ENCODE measurements at regions not wholly inside any gene's neighbourhood (a gene's known extent, or its start where the extent isn't known, plus 50 kb on each side); places are given as distances from the start of the nearest gene placed in this dataset.

DNA sequence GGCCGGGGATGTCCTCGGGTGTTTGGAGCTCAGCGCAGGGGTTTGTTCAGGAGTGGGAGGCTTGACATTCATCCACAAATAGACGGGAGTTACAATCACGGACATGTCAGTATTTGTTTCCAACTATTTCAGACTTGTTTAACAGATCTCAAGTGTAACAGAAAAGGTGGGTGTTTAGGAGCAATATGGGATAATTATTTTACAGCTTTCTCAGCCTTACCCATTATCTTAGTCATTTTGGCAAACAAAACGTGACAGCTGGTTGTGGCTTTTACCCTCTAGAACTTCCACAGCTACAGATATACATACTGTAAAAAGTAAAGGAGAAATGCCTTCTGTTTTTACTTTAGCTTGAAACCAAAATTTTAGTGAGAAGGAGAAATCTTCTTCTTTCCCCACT, 178.7 kb upstream of the TMEM45B start:
- peak overlapping the region; percentile 69 for H3K27ac Mint-ChIP-seq
- H3K4me1 Mint-ChIP-seq = peaks cover 14% of the 10 kb centered on the region
- TF ChIP-seq, protein P1, sequence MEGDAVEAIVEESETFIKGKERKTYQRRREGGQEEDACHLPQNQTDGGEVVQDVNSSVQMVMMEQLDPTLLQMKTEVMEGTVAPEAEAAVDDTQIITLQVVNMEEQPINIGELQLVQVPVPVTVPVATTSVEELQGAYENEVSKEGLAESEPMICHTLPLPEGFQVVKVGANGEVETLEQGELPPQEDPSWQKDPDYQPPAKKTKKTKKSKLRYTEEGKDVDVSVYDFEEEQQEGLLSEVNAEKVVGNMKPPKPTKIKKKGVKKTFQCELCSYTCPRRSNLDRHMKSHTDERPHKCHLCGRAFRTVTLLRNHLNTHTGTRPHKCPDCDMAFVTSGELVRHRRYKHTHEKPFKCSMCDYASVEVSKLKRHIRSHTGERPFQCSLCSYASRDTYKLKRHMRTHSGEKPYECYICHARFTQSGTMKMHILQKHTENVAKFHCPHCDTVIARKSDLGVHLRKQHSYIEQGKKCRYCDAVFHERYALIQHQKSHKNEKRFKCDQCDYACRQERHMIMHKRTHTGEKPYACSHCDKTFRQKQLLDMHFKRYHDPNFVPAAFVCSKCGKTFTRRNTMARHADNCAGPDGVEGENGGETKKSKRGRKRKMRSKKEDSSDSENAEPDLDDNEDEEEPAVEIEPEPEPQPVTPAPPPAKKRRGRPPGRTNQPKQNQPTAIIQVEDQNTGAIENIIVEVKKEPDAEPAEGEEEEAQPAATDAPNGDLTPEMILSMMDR (IDR thresholded peaks at IDR 0.05; ENCODE audit: unreplicated experiment) = no peak
- H3K27me3 Mint-ChIP-seq (ENCODE audit: low read depth) = no peaks in the 10 kb centered on the region
- DNase-seq (ENCODE audit: low spot score in 2 of 2, unreplicated experiment in 2 of 2) = no peak
- peaks cover 7% of the 10 kb centered on the region for H3K9me3 Mint-ChIP-seq
- no peak overlapping the region for H3K4me3 Mint-ChIP-seq
- peaks cover 1% of the 10 kb centered on the region for H3K36me3 Mint-ChIP-seq

DNA sequence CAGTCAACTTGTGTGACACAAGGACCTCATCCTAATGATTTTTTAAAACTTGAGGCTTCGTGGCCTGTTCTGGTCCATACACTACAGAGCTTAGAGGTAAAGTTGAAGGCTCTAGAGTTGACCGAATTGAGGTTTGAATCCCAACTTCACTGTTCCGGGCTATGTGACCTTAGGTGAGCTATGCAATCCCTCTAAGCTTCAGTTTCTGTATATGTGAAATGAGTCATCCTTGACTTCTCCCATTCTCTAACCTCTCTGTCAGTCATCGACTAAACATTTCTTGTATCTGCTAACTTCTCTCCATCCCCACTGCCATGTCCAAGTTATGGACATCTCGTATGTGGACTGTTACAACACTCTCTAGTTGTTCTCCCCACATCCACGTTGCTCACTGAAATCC, 178.2 kb upstream of the TMEM45B start:
- Mint-ChIP-seq H3K4me1 (peaks cover 17% of the 10 kb centered on the region), H3K4me3 (no peak overlapping the region), H3K36me3 (peaks cover 4% of the 10 kb centered on the region), H3K9me3 (peaks cover 6% of the 10 kb centered on the region), H3K27ac (no peak overlapping the region), H3K27me3 (ENCODE audit: low read depth) (no peaks in the 10 kb centered on the region)
- TF ChIP-seq, protein P1 (IDR thresholded peaks at IDR 0.05; ENCODE audit: unreplicated experiment) = no peak
- DNase-seq (ENCODE audit: low spot score in 2 of 2, unreplicated experiment in 2 of 2) = no peak

DNA sequence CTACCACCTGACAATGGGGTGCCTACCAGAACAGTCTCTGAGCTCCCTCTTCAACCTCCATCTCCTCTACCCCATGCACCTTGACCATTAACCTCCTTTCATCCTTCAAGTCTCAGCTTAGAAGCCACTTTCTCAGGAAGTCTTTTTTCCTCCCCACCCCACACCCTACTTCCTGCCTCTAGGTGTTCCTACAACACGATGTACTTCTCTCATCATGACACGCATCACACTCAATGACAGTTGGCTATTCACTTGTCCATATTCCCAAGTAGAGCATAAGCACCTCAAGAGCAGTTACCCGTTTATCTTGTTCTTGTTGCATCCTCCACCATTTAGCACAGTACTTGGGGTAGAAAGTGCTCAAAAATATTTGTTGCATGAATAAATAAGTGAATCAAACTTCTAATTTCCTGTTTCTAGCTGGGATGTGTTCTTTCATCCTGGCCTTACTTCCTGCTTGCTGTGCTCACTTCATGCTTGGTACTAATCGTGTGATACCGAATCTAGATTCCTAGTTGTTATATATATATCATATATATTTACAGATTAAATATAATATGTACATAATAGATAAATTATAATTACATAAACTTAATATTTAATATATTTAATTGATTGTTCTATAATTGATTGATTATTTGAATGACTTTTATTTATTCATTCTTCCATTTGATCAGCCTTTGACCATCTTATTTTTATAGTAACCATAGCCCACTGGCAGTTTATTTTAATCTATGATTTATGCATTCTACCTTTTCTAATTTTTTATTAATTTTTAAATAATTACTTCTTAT, 177.5 kb upstream of the TMEM45B start:
- H3K27ac Mint-ChIP-seq = no peak overlapping the region
- peaks cover 10% of the 10 kb centered on the region for H3K9me3 Mint-ChIP-seq
- H3K4me1 Mint-ChIP-seq = peaks cover 17% of the 10 kb centered on the region
- peaks cover 6% of the 10 kb centered on the region for H3K36me3 Mint-ChIP-seq
- DNase-seq (ENCODE audit: low spot score in 2 of 2, unreplicated experiment in 2 of 2) = no peak
- no peak overlapping the region for H3K4me3 Mint-ChIP-seq
- no peaks in the 10 kb centered on the region for H3K27me3 Mint-ChIP-seq (ENCODE audit: low read depth)
- TF ChIP-seq, protein P1 (IDR thresholded peaks at IDR 0.05; ENCODE audit: unreplicated experiment) = no peak

DNA sequence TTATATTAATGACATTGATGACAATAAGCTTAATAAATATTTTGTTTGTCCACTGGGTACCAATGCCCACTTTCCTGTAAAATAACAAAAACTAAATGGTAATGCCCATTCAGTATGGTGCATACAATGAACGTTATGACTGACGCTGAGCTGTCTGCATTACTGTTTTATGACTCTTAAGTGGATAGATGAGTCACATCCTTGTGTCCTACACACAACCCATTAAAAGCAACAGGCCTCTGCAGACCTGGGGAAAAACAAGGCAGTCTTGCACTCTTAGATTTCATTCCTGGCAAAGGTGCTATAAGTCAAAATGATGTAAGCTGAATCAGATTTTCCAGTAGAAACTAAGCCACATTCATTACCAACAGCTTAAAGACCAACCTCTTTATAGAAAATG, 176.3 kb upstream of the TMEM45B start:
- TF ChIP-seq, protein P1 (IDR thresholded peaks at IDR 0.05; ENCODE audit: unreplicated experiment) = no peak
- H3K4me1 Mint-ChIP-seq = peaks cover 17% of the 10 kb centered on the region
- no peaks in the 10 kb centered on the region for H3K27me3 Mint-ChIP-seq (ENCODE audit: low read depth)
- no peak overlapping the region for H3K27ac Mint-ChIP-seq
- H3K9me3 Mint-ChIP-seq = peaks cover 10% of the 10 kb centered on the region
- no peak overlapping the region for H3K4me3 Mint-ChIP-seq
- DNase-seq (ENCODE audit: low spot score in 2 of 2, unreplicated experiment in 2 of 2) = no peak
- peaks cover 6% of the 10 kb centered on the region for H3K36me3 Mint-ChIP-seq

DNA sequence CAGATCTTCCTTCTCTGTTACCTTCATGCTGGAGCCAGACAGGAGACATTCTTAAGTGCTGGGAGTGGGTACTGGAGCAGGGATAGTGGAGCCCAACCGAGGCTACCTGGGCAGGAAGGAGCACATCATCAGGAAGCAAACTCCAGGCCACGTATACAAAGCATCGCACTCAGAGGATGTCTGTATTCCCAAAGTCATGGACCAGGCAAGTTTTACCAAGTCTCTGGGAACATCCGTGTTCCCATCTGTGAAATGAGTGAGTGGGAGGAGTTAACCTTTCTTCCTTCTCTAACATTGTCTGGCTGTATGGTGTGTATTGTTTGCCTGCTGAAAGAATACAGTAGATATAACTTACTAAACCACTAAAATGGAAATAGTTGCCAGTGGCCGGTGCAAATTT, 175.0 kb upstream of the TMEM45B start:
- no peak for DNase-seq (ENCODE audit: low spot score in 2 of 2, unreplicated experiment in 2 of 2)
- H3K4me1 Mint-ChIP-seq = peaks cover 29% of the 10 kb centered on the region
- H3K27me3 Mint-ChIP-seq (ENCODE audit: low read depth) = no peaks in the 10 kb centered on the region
- no peak overlapping the region for H3K4me3 Mint-ChIP-seq
- H3K27ac Mint-ChIP-seq = no peak overlapping the region
- H3K36me3 Mint-ChIP-seq = peaks cover 6% of the 10 kb centered on the region
- TF ChIP-seq, protein P1 (IDR thresholded peaks at IDR 0.05; ENCODE audit: unreplicated experiment) = no peak
- peaks cover 10% of the 10 kb centered on the region for H3K9me3 Mint-ChIP-seq
